Peyer's patch (tissue), 4 donors: ENCODE measurements at regions not wholly inside any gene's neighbourhood (a gene's known extent, or its start where the extent isn't known, plus 50 kb on each side); places are given as distances from the start of the nearest gene placed in this dataset.

Experiments
- POLR2A ChIP-seq, 2 donors: fragments of 450-650 bp; IDR thresholded peaks; one replicate each; pipeline ENCODE4 v1.5.1; 2017; ENCODE audit warnings: antibody characterized with exemption in 2 of 2, mild to moderate bottlenecking in 2 of 2, moderate library complexity in 2 of 2
- TF ChIP-seq, protein P1 (sequence below), 6 experiments: fragments of 450-650 bp in 4 of 6; fragments of 200-600 bp in 2 of 6; sonication (generic) in 1 of 6; IDR thresholded peaks; one replicate each; pipeline ENCODE4 v1.5.1; 2017 to 2019; ENCODE audit warnings: antibody characterized with exemption in 6 of 6, mild to moderate bottlenecking in 3 of 6, moderate library complexity in 1 of 6

DNA sequence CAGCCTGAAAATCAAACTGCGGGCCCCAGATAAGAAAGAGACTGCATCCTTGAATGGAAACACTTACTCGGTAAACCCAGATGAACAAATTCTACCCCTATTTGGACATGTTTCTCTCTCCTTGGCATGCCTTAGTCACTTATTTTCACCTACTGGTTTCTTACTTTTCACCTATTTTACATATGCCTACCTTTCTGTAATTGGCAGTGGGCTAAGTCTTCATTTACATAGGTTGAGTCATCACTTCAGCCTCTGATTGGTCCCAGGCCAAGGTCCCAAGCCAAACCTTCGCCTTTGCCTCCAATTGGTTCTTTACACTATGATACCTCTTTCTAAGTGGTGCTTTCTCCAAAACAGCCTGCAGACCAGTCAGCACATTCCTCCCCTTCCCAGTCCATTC, 111.3 kb downstream of the DYRK2 start:
- TF ChIP-seq, protein P1, sequence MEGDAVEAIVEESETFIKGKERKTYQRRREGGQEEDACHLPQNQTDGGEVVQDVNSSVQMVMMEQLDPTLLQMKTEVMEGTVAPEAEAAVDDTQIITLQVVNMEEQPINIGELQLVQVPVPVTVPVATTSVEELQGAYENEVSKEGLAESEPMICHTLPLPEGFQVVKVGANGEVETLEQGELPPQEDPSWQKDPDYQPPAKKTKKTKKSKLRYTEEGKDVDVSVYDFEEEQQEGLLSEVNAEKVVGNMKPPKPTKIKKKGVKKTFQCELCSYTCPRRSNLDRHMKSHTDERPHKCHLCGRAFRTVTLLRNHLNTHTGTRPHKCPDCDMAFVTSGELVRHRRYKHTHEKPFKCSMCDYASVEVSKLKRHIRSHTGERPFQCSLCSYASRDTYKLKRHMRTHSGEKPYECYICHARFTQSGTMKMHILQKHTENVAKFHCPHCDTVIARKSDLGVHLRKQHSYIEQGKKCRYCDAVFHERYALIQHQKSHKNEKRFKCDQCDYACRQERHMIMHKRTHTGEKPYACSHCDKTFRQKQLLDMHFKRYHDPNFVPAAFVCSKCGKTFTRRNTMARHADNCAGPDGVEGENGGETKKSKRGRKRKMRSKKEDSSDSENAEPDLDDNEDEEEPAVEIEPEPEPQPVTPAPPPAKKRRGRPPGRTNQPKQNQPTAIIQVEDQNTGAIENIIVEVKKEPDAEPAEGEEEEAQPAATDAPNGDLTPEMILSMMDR (IDR thresholded peaks at IDR 0.05), result no peak
- no peak for TF ChIP-seq POLR2A (IDR thresholded peaks at IDR 0.05)
